NCI-H146 treated with DMSO at 0.1 percent for 48 hours (cell line): ENCODE measurements at regions not wholly inside any gene's neighbourhood (a gene's known extent, or its start where the extent isn't known, plus 50 kb on each side); places are given as distances from the start of the nearest gene placed in this dataset.

Experiments
- DNase-seq: peaks from one replicate; lab custom pipeline; 2025; ENCODE audit not compliant: unreplicated experiment; lab: John Stamatoyannopoulos, UW

- no peak for DNase-seq
Observed at GRCh38 chr1:87863317-87863716, 534.6 kb downstream of the LMO4 start.

DNA sequence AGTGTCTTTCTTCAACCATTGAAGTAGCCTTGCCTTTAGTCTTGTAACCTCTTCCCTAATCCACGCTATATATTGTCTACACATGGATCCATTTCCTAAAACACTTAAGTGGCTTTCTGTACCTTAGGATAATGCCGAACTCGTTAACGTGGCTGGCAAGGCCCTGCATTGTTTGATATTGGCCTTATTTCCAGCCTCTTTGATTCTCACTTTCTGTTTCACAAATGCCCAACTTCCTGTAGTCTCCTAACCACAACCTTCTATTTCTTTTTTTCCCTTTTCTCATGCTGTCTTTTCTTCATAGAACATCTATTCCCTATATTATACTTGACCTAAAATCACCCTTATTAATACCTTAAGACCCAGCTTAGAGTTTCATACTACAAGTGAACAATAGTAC, 536.0 kb downstream of the LMO4 start:
- no peak for DNase-seq

GRCh38 chr1:87866416-87866815, 537.7 kb downstream of the LMO4 start:
- DNase-seq, result no peak

GRCh38 chr1:87867626-87868025, 538.9 kb downstream of the LMO4 start:
- no peak for DNase-seq

GRCh38 chr1:87869567-87869966, 540.9 kb downstream of the LMO4 start:
- no peak for DNase-seq

DNA sequence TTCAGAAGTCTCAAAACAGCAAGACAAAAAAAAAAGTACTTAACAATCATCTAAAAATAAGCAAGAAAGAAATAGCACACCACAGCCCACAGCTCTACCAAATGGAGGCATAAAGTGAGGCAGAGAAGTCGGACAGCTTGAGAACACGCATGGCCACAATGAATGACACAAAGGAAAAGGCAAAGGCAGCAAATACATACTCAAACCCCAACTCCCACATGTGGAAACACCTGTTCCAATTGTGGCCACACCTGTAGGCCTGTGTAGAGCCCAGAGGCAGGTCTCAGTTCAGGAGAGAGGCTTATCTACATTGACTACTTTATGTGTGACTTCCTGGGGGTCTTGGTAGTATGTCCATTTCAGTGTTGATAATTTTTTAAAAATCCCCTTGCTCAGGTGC, 543.5 kb downstream of the LMO4 start:
- DNase-seq, result no peak

DNA sequence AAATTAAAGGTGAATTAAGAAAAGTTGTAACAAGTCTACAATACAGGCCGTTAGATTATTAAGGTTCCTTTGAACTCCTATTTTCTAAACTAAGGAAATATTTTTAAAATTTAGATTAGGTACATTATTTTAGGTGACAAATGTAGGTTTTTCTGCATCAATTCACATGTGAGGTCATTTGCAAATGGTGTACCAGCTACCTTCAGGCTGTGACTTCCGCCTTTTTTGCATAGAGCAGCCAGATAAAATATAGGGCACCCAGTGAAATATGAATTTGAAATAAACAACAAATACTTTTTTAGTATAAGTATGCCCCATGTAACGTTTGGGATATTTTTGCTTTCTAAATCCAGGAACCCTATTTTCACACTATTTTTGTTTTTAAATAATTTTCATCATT, 544.0 kb downstream of the LMO4 start:
- no peak for DNase-seq

DNA sequence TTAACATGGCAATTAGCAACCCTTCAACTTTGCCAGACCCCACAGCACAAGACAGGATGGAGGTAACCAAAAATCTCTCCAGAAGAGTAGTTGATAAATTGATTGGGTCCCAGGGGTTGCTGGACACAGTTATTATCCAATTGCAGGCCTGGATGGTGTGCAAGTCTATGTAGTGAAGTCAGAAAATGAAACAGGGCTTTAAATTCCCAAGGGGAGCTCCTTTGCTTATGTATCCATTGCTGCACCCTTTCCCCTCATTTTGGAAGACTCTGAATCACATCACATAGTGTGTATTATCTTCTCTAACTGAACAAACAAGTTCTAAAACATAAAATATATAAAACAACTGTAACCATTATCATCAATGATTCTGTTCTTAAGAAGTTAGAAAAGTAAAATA, 550.2 kb downstream of the LMO4 start:
- no peak for DNase-seq

GRCh38 chr1:87880098-87880760, 551.5 kb downstream of the LMO4 start:
- DNase-seq, result no peak

GRCh38 chr1:87880764-87881163, 552.1 kb downstream of the LMO4 start:
- DNase-seq, result no peak

DNA sequence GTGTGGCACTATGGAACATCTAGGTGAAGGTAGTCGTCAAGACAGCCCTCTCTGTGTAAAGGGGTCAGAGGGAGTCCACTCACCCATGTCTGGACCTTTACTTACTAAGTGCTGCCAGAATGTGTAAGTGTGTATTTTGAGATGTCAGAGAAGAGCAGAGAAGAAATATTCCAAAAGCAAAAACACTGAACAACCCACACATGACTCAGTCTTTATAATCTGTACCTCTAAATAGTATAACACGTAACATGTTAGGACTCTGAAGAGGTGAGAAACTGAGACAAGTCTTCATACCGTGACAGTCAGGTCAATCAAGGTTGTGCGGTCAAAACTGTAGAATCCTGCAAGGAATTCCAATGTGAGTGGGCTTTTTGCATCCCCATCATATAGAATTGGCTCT, 555.2 kb downstream of the LMO4 start:
- no peak for DNase-seq

- no peak for DNase-seq
Observed at GRCh38 chr1:87884581-87884980, 555.9 kb downstream of the LMO4 start.

DNA sequence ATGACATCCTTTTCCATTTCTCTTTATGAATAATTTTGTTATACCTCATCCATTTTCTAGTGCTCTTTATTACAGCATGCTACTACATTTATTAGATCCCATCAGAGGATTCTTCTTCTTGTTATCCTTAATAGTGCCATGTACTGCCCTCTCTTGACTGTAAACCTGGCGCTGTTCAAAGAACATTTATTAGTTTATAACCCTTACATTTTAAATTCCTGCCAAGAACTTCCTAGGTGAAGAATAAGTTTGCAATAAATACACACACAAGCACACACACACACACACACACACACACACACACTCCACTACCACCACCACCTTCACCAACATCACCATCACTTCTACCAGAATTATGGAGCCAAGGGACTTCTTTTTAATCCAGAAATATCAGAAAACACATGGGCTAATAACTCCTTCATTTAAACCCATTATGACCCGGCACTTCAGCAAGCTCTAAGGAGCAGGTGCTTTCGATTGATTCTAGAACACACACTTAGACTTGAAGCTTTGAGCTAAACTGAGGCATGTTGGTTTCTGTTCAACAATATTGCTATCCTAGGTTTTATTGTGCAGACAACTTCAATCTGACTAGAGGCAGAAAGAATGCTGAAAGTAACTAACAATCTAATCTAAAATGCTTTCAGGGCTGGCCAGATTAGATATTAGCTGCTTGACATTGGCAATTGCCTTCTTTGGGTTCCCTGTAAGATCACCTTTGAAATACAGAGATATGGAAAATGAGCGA, 556.8 kb downstream of the LMO4 start:
- no peak for DNase-seq

GRCh38 chr1:87887100-87887499, 558.4 kb downstream of the LMO4 start:
- no peak for DNase-seq

GRCh38 chr1:87888446-87888845, 559.8 kb downstream of the LMO4 start:
- no peak for DNase-seq

DNA sequence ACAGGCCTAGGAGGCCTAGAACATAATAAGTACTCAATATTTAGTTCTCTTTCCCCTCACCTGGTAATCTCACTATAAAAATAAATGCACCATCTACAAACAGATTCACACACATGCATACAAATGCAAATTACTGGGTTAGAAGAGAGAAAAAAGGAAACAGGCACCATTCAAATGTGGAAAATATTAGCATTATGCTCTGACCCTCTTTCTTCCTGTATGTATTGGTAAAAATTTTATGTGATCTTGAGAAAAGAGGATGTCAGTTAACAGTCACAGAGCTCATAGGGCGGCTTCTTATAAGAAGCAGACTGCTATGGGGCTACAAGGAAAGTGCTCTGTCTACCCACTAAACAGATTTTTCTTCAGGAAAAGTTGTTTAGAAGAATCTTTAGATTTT, 565.4 kb downstream of the LMO4 start:
- DNase-seq, result no peak

DNA sequence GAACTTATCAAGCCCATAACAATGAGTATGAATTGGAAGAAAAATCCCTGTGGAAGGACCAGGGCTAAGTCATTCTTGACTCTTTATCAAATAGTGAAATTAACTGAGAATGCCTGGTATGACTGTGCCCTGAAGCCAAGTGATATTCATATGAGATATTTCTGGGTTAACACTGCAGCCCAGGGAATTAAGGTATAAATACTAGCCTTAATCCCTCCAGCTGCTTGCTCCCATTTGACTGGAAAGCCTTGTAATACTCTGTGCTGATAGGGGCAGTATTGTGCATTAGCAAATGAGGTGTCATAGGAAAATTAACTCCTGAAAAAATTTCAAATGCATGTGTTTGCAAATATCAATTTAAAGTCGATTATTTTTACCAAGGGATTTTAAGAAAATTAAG, 568.8 kb downstream of the LMO4 start:
- no peak for DNase-seq

- no peak for DNase-seq
Observed at GRCh38 chr1:87898431-87898830, 569.8 kb downstream of the LMO4 start.

DNA sequence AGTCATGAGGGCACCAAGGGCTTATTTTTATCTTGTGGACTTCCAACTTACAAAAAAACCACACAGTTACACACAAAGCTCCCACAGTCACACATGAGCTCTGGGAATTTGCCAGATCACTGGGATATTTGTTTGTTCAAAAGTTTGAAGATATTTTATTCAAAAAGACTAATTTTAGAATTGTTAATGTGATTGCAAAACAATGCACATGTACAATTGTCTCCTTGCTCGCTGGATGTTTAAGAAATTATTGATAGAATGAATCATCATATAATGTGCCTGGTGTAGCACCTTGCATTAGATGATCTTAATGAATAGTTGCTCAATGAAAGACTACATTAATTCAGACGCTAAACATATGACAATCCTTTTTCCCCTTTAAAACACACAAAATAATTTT, 570.3 kb downstream of the LMO4 start:
- DNase-seq, result no peak

DNA sequence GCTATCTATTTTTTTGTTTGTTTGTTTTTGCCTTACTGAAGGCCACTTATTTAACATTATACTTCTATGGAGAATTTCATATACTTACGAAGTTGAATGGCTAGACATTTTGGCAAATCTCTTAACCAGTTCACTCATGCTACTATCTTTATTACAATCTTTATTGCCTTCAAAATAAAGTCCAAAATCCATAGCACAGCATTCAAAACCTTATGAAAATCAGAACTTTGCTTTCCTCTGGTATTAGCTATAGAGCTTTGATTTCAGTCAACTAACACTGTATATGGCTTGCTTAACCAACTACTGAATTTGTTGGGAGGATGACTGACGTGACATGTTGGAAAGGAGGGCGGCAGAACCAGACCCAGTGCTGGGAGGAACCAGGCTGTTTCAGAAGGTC, 571.1 kb downstream of the LMO4 start:
- no peak for DNase-seq

GRCh38 chr1:87902830-87903229, 574.1 kb downstream of the LMO4 start:
- DNase-seq, result no peak

DNA sequence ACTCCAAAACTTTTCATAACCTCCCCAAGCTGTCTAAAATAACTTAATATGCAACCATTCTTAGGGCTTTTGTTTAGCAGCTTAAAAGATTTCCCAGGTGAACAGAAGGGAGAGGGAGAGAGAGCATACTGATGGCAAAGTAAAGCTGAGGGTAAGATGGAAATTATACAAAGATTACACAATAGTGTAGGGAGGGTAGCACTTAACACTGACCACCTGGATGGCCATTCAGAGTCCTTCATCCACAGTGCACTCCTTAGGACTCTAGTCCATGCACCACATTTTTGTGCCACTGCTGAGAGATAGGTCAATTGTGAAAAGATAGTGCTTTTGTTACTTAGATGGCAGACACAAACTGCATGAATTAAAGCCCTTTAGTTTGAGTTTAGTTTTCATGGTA, 574.6 kb downstream of the LMO4 start:
- no peak for DNase-seq

- DNase-seq, result no peak
Observed at GRCh38 chr1:87904651-87905050, 576.0 kb downstream of the LMO4 start.
